NCI-H446 (cell line): ENCODE measurements at regions not wholly inside any gene's neighbourhood (a gene's known extent, or its start where the extent isn't known, plus 50 kb on each side); places are given as distances from the start of the nearest gene placed in this dataset.
"Not testable (repeated sequence)": the region's sequence is repeated elsewhere in the genome, so short reads cannot be mapped to it uniquely, and the experiment has no call there.

ENCODE experiments used
- DNase-seq, 2 experiments: peaks; one replicate each; lab custom pipeline; 2025; lab: John Stamatoyannopoulos, UW

- no peak for DNase-seq
Measured at GRCh38 chr22:22822106-22822505, 65.5 kb upstream of the IGLL5 start.

- not testable (repeated sequence) for DNase-seq
Measured at GRCh38 chr22:22822553-22822952, 65.1 kb upstream of the IGLL5 start.

- no peak for DNase-seq
Measured at GRCh38 chr22:22823131-22823810, 64.3 kb upstream of the IGLL5 start.

- no peak for DNase-seq
Measured at GRCh38 chr22:22824340-22825212, 63.0 kb upstream of the IGLL5 start.

- DNase-seq: no peak
Measured at GRCh38 chr22:22825213-22825593, 62.4 kb upstream of the IGLL5 start.

GRCh38 chr22:22827187-22827939 lies 60.3 kb upstream of the IGLL5 start:
- DNase-seq: no peak

GRCh38 chr22:22830193-22830592 lies 57.4 kb upstream of the IGLL5 start:
- DNase-seq: no peak

- no peak for DNase-seq
Measured at GRCh38 chr22:22830957-22831688, 56.5 kb upstream of the IGLL5 start.

- no peak for DNase-seq
Measured at GRCh38 chr22:22833059-22833458, 54.6 kb upstream of the IGLL5 start.

- no peak for DNase-seq
Measured at GRCh38 chr22:22833488-22833887, 54.1 kb upstream of the IGLL5 start.

- DNase-seq: no peak
Measured at GRCh38 chr22:22834204-22834603, 53.4 kb upstream of the IGLL5 start.

- no peak for DNase-seq
Measured at GRCh38 chr22:22834783-22835182, 52.8 kb upstream of the IGLL5 start.

GRCh38 chr22:22835242-22835641 lies 52.4 kb upstream of the IGLL5 start:
- DNase-seq: no peak

GRCh38 chr22:22835771-22836291 lies 51.8 kb upstream of the IGLL5 start:
- DNase-seq: no peak

- DNase-seq: no peak
Measured at GRCh38 chr22:22836635-22837034, 51.0 kb upstream of the IGLL5 start.
